Choroid plexus epithelial cell (primary cell): ENCODE measurements at regions not wholly inside any gene's neighbourhood (a gene's known extent, or its start where the extent isn't known, plus 50 kb on each side); places are given as distances from the start of the nearest gene placed in this dataset.

ENCODE experiments used
- DNase-seq: peaks from one replicate; pipeline ENCODE4 v3.0.0-alpha.2; 2010; ENCODE audit warnings: low read depth
- H3K4me3 ChIP-seq: 2 replicates; pipeline ENCODE4 v1.5.1; 2011; ENCODE audit warnings: low read depth, mild to moderate bottlenecking, control low read depth, low read length, moderate library complexity
- TF ChIP-seq, protein P1 (sequence below): conservative IDR thresholded peaks from 2 replicates; pipeline ENCODE4 v1.5.1; 2011; ENCODE audit warnings: low read depth, mild to moderate bottlenecking, control low read depth, inconsistent platforms, low read length, moderate library complexity

DNA sequence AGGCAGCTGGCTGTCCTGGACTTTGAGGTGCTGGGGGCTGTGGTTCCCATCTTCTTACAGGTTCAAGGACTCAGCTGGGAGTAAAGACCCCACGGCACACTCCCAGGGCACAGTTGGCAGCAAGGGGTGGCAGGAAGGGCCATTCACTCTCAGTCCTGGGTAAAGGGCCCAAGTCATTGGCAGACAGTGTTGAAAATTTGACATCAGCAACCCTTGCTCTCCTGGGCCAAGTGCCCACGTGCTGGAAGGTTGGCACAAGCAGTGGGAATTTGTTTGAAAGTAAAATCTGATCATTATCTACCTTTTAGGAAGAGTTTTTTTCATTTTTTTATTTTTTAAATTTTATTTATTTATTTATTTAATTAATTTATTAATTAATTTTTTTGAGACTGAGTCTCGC, 241.6 kb upstream of the MKI67 start:
- no peak for DNase-seq
- H3K4me3 ChIP-seq = no peak overlapping the region
- TF ChIP-seq, protein P1, sequence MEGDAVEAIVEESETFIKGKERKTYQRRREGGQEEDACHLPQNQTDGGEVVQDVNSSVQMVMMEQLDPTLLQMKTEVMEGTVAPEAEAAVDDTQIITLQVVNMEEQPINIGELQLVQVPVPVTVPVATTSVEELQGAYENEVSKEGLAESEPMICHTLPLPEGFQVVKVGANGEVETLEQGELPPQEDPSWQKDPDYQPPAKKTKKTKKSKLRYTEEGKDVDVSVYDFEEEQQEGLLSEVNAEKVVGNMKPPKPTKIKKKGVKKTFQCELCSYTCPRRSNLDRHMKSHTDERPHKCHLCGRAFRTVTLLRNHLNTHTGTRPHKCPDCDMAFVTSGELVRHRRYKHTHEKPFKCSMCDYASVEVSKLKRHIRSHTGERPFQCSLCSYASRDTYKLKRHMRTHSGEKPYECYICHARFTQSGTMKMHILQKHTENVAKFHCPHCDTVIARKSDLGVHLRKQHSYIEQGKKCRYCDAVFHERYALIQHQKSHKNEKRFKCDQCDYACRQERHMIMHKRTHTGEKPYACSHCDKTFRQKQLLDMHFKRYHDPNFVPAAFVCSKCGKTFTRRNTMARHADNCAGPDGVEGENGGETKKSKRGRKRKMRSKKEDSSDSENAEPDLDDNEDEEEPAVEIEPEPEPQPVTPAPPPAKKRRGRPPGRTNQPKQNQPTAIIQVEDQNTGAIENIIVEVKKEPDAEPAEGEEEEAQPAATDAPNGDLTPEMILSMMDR = no peak

DNA sequence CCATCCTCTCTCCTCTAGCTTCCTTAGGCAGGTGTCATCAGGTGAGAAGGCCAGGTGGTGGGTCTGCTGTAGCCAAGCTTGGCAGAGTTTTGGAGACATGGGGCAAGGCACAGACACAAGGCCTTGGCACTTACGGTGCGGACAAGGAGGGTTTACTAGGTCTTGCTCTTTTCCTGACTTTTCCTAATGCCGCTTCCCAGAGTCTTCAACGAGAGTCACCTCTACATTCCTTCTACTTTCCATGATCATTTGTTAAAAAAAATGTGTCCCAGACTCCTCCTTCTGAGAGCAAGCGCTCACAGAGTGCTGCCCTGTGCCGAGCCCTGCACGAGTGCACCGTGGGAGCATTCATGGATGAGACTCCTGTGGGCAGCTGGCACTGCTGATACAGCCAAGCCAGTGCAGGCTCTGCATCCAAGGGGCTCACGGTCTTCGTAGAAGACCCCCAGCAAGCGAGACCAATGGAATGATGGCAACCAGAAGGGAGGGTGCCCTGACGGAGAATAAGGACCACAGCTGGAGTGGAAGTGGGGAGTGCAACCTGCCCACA, 243.0 kb upstream of the MKI67 start:
- DNase-seq = no peak
- TF ChIP-seq, protein P1 = no peak
- H3K4me3 ChIP-seq = no peak overlapping the region

DNA sequence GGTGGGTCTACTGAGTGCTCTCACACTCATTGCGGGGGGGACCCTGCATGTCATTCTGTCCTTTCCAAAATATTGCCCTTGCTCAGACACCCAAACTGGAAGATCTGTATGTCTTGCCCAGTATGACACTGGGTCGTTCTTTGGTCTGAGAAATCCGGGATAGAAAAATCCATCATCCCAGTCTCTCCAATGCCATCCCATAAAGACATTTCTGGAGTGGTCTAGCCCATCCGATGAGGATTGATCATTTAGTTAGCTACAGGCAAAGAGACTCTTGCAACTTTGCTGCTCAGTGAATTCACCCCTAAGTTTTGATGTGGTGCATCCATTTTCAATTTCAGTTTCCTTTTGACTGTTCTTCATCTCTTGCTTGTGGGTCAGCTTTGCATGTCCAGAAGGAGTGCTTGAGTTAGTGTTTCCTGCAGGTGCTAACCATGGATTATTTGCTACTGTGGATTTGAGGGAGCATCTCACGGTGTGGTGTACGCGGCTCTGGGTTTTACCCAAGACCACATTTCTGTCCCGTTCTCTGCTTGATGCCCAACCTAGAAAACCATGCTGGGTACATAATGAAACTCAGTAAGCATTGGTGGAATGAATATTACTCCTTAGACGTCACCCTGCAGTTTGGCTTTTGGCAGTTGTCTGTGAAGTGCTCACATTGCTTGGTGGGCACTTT, 247.0 kb upstream of the MKI67 start:
- TF ChIP-seq, protein P1 = no peak
- no peak for DNase-seq
- H3K4me3 ChIP-seq = no peak overlapping the region

- TF ChIP-seq, protein P1 = no peak
Measured at GRCh38 chr10:128373831-128374230, 247.6 kb upstream of the MKI67 start.

DNA sequence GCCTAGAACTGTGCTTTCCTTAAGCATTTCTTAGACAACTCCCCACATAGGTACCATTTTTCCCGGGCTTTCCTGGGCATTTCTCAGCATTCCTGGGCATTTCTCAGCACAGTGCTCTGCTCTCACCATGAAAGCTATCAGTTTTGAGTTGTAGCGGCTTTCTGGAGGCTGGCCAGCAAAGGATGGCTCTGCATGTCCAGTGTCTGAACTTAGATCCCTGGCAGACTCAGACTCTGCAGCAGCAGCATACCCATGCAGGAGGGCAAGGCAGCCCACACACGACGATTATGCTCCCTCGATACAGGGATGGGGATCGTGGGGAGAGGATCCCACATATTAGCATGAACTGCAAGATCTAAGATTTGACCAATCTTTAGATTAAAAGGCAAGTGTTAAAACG, 248.9 kb upstream of the MKI67 start:
- no peak for DNase-seq
- no peak overlapping the region for H3K4me3 ChIP-seq
- TF ChIP-seq, protein P1 = no peak

More at GRCh38 chr10:128373831-128374230, 247.6 kb upstream of the MKI67 start:
- no peak for DNase-seq
- H3K4me3 ChIP-seq = no peak overlapping the region

DNA sequence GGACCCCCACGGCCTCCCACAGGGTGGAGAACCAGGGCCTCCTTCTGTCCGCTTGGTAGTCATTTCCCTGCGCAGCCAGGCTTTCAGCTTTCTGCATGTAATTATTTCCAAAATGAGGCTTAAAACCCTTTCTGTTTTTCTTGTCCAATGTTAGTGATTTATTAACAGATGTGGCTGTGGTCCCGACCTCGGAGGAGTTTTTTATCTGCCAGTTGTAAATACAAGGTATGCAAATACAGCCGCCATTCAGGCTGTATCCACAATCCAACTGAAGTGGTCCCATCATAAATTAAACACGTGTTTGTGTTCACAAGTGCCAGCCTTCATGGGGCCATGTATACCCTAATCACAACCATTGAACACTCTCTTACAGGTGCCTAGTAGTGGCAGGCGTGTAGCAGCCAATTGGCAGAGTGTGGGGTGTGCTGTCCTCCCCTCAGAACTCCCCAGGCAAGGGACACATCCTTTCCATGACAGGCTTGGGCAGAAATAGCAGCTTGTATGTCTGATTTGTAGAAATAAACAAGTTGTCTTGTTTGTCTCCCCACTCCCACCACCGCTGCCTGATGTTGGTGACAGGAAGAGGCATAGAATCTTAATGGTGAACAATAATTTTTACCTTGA, 251.3 kb upstream of the MKI67 start:
- H3K4me3 ChIP-seq = no peak overlapping the region
- TF ChIP-seq, protein P1 = no peak
- no peak for DNase-seq
